ENCODE measurements at regions not wholly inside any gene's neighbourhood (a gene's known extent, or its start where the extent isn't known, plus 50 kb on each side); places are given as distances from the start of the nearest gene placed in this dataset.
"Not testable (repeated sequence)": the region's sequence is repeated elsewhere in the genome, so short reads cannot be mapped to it uniquely, and the experiment has no call there.

DNA sequence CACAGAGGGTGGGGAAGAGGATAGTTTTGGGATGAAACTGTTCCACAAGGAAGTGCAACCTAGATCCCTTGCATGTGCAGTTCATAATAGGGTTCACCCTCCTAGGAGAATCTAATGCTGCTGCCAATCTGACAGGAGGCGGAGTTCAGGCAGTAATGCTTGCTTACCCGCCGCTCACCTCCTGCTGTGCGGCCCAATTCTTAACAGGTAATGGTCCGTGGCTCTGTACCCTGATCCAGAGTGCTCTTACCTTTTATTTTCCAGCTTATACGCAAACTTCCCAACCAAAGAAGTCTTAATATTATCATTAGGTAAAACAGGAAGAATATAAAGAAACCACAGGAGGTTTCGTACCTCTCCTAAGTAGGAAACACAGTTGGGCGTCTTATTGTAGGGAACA lies 82.7 kb upstream of the CD302 start:
- DNase-seq (ENCODE audit: extremely low spot score in 2 of 2): no peak
- H3K36me3 ChIP-seq: no peaks in the 10 kb centered on the region
- no peak overlapping the region for H3K4me3 ChIP-seq
- H3K4me1 ChIP-seq: no peaks in the 10 kb centered on the region
- H3K9me3 ChIP-seq: no peaks in the 10 kb centered on the region
- no peaks in the 10 kb centered on the region for H3K27me3 ChIP-seq
- intact Hi-C loops (cut with DNase I): no loop called here
- TF ChIP-seq, protein P1, sequence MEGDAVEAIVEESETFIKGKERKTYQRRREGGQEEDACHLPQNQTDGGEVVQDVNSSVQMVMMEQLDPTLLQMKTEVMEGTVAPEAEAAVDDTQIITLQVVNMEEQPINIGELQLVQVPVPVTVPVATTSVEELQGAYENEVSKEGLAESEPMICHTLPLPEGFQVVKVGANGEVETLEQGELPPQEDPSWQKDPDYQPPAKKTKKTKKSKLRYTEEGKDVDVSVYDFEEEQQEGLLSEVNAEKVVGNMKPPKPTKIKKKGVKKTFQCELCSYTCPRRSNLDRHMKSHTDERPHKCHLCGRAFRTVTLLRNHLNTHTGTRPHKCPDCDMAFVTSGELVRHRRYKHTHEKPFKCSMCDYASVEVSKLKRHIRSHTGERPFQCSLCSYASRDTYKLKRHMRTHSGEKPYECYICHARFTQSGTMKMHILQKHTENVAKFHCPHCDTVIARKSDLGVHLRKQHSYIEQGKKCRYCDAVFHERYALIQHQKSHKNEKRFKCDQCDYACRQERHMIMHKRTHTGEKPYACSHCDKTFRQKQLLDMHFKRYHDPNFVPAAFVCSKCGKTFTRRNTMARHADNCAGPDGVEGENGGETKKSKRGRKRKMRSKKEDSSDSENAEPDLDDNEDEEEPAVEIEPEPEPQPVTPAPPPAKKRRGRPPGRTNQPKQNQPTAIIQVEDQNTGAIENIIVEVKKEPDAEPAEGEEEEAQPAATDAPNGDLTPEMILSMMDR (IDR thresholded peaks at IDR 0.05): no peak
- no peak for TF ChIP-seq POLR2AphosphoS5 (IDR thresholded peaks at IDR 0.05; ENCODE audit: insufficient read depth in 1 of 2, low read depth in 1 of 2)
- TF ChIP-seq POLR2A (IDR thresholded peaks at IDR 0.05): no peak
- no peak overlapping the region for H3K27ac ChIP-seq

DNA sequence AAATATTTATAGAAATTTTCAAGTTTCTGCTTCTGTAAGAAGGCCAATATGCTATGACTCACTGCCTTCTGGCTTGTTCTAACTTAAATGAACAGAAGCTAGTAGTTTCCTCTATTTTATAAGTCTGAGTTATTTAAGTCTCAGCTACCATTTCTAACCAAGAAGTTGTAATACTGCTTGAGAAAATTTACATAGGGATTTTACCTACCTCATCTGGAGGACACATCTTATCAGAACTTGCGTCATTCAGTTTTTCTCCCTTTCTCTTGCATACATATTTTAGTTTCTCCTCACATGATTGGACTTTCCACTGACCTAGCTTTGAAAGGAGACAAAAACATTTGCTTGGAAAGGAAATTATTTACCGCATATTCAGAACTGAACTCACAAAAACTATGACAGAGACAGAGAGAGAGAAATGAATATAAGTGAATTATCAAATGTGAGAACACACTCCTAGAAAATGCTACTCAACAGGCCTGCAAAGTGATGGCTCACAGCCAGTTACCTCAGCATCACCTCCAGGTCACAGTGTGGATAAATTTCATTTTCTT lies 81.1 kb upstream of the CD302 start:
- no peaks in the 10 kb centered on the region for H3K4me1 ChIP-seq
- DNase-seq (ENCODE audit: extremely low spot score in 2 of 2): no peak
- H3K9me3 ChIP-seq: no peaks in the 10 kb centered on the region
- no peak for TF ChIP-seq POLR2AphosphoS5 (IDR thresholded peaks at IDR 0.05; ENCODE audit: insufficient read depth in 1 of 2, low read depth in 1 of 2)
- no peak for TF ChIP-seq POLR2A (IDR thresholded peaks at IDR 0.05)
- TF ChIP-seq, protein P1 (IDR thresholded peaks at IDR 0.05): no peak
- intact Hi-C loops (cut with DNase I): loop anchor here (5.0 kb wide), 1 partner anchor 1048 kb away; no protein-coding TSS in a partner anchor
- H3K4me3 ChIP-seq: no peak overlapping the region
- no peaks in the 10 kb centered on the region for H3K27me3 ChIP-seq
- H3K27ac ChIP-seq: no peak overlapping the region
- no peaks in the 10 kb centered on the region for H3K36me3 ChIP-seq

DNA sequence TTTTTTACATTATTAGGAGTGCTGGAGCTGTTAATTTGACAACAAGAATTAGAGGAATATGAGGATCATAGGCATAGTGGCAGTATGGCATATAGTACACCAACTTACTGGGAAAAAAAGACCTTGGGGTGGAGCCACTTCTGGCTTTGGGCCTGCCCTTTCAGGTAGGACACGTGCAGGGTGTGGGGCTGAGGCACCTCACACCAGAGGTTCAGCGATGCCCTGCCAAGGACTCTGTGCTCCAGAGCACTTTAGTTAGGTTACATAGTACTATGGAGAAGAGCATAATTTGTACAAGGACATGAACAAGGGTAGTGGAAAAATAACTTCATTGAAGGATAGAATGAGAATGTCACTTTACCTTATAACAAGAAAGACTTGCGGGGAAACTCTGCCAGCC lies 77.1 kb upstream of the CD302 start:
- intact Hi-C loops (cut with DNase I): loop anchor here (5.0 kb wide), 1 partner anchor 1052 kb away; no protein-coding TSS in a partner anchor
- H3K4me3 ChIP-seq: no peak overlapping the region
- H3K4me1 ChIP-seq: no peaks in the 10 kb centered on the region
- TF ChIP-seq, protein P1 (IDR thresholded peaks at IDR 0.05): no peak
- H3K27ac ChIP-seq: no peak overlapping the region
- H3K9me3 ChIP-seq: no peaks in the 10 kb centered on the region
- no peaks in the 10 kb centered on the region for H3K27me3 ChIP-seq
- no peaks in the 10 kb centered on the region for H3K36me3 ChIP-seq
- no peak for DNase-seq (ENCODE audit: extremely low spot score in 2 of 2)

- no peak for DNase-seq (ENCODE audit: extremely low spot score in 2 of 2)
- intact Hi-C loops (cut with DNase I): no loop called here
- H3K4me3 ChIP-seq: no peak overlapping the region
- H3K9me3 ChIP-seq: no peaks in the 10 kb centered on the region
- no peak overlapping the region for H3K27ac ChIP-seq
- no peaks in the 10 kb centered on the region for H3K27me3 ChIP-seq
- H3K36me3 ChIP-seq: no peaks in the 10 kb centered on the region
- no peaks in the 10 kb centered on the region for H3K4me1 ChIP-seq
- TF ChIP-seq POLR2A (IDR thresholded peaks at IDR 0.05) (no peak), POLR2AphosphoS5 (IDR thresholded peaks at IDR 0.05; ENCODE audit: insufficient read depth in 1 of 2, low read depth in 1 of 2) (no peak)
- TF ChIP-seq, protein P1 (IDR thresholded peaks at IDR 0.05): no peak
Observed at GRCh38 chr2:159873258-159873657, 75.2 kb upstream of the CD302 start.

- no peak for DNase-seq (ENCODE audit: extremely low spot score in 2 of 2)
- no peak overlapping the region for H3K27ac ChIP-seq
- no peaks in the 10 kb centered on the region for H3K36me3 ChIP-seq
- no peak overlapping the region for H3K4me3 ChIP-seq
- H3K9me3 ChIP-seq: no peaks in the 10 kb centered on the region
- TF ChIP-seq, protein P1 (IDR thresholded peaks at IDR 0.05): no peak
- TF ChIP-seq POLR2AphosphoS5 (IDR thresholded peaks at IDR 0.05; ENCODE audit: insufficient read depth in 1 of 2, low read depth in 1 of 2): no peak
- TF ChIP-seq POLR2A (IDR thresholded peaks at IDR 0.05): no peak
- no peaks in the 10 kb centered on the region for H3K27me3 ChIP-seq
- intact Hi-C loops (cut with DNase I): no loop called here
- H3K4me1 ChIP-seq: no peaks in the 10 kb centered on the region
Observed at GRCh38 chr2:159872353-159872752, 74.3 kb upstream of the CD302 start.

- H3K9me3 ChIP-seq; H3K36me3 ChIP-seq; H3K4me3 ChIP-seq; H3K27me3 ChIP-seq; intact Hi-C loops (cut with DNase I); H3K4me1 ChIP-seq; DNase-seq (ENCODE audit: extremely low spot score in 2 of 2); H3K27ac ChIP-seq: not testable (repeated sequence)
Observed at GRCh38 chr2:159868598-159869159, 70.7 kb upstream of the CD302 start.

Measured in vagina (tissue), 2 donors.